ENCODE measurements at regions not wholly inside any gene's neighbourhood (a gene's known extent, or its start where the extent isn't known, plus 50 kb on each side); places are given as distances from the start of the nearest gene placed in this dataset.
A peak's percentile ranks its signal among the peaks of the same experiment; 100 is the strongest.
"Not testable (repeated sequence)": the region's sequence is repeated elsewhere in the genome, so short reads cannot be mapped to it uniquely, and the experiment has no call there.

DNA sequence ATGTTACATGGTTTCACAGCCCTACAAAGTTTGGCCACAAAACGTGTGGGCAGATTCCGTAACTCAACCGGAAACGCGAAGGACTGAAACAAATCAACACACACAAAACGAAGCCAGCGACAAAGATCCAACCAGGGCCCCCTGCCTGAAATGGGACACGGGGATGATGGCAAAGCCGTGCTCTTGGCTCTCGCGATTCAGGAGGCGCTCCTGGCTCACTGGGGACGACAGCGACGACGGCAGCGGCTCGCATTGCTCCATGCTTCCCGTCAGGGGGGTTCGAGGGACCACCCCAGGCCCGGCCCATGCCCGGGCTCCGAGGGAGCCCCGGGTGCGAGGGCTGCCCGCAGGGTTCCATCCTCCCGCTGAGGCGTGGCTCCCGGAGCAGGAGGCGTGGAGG is 4786.8 kb upstream of the OR11H1 start:
- H3K9me2 ChIP-seq (ENCODE audit: insufficient read depth), result no peaks in the 10 kb centered on the region
- no peak for DNase-seq
- H3K4me1 ChIP-seq (replicated peaks; ENCODE audit: insufficient read depth), result peaks cover 2% of the 10 kb centered on the region; the same call in 1 of the 2 replicates
- BruUV-seq (replicated peaks), result no TSS peak
- no peaks in the 10 kb centered on the region for H4K20me1 ChIP-seq (ENCODE audit: insufficient read depth)
- H3K4me3 ChIP-seq, result no peak overlapping the region
- ChIA-PET POLR2A (ENCODE audit: unreplicated experiment) (no interaction called here), CTCF (no interaction called here)
- TF ChIP-seq, protein P1, sequence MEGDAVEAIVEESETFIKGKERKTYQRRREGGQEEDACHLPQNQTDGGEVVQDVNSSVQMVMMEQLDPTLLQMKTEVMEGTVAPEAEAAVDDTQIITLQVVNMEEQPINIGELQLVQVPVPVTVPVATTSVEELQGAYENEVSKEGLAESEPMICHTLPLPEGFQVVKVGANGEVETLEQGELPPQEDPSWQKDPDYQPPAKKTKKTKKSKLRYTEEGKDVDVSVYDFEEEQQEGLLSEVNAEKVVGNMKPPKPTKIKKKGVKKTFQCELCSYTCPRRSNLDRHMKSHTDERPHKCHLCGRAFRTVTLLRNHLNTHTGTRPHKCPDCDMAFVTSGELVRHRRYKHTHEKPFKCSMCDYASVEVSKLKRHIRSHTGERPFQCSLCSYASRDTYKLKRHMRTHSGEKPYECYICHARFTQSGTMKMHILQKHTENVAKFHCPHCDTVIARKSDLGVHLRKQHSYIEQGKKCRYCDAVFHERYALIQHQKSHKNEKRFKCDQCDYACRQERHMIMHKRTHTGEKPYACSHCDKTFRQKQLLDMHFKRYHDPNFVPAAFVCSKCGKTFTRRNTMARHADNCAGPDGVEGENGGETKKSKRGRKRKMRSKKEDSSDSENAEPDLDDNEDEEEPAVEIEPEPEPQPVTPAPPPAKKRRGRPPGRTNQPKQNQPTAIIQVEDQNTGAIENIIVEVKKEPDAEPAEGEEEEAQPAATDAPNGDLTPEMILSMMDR (conservative IDR thresholded peaks at IDR 0.05), result no peak
- no peak for TF ChIP-seq EZH2 (IDR thresholded peaks at IDR 0.05; ENCODE audit: low read depth)
- no peak overlapping the region for H3K4me2 ChIP-seq
- no peaks in the 10 kb centered on the region for H3K79me2 ChIP-seq (ENCODE audit: low read depth)
- H3F3A ChIP-seq (ENCODE audit: insufficient read depth, low read depth), result no peaks in the 10 kb centered on the region
- no peaks in the 10 kb centered on the region for H3K9me3 ChIP-seq (ENCODE audit: insufficient read depth, low read depth)
- no peak overlapping the region for H3K27ac ChIP-seq
- no peak overlapping the region for H2AFZ ChIP-seq
- no peaks in the 10 kb centered on the region for H3K27me3 ChIP-seq (ENCODE audit: insufficient read depth, low read depth)
- H3K36me3 ChIP-seq (ENCODE audit: low read depth), result no peaks in the 10 kb centered on the region
- intact Hi-C loops (cut with micrococcal nuclease; ENCODE audit: unreplicated experiment), result no loop called here

DNA sequence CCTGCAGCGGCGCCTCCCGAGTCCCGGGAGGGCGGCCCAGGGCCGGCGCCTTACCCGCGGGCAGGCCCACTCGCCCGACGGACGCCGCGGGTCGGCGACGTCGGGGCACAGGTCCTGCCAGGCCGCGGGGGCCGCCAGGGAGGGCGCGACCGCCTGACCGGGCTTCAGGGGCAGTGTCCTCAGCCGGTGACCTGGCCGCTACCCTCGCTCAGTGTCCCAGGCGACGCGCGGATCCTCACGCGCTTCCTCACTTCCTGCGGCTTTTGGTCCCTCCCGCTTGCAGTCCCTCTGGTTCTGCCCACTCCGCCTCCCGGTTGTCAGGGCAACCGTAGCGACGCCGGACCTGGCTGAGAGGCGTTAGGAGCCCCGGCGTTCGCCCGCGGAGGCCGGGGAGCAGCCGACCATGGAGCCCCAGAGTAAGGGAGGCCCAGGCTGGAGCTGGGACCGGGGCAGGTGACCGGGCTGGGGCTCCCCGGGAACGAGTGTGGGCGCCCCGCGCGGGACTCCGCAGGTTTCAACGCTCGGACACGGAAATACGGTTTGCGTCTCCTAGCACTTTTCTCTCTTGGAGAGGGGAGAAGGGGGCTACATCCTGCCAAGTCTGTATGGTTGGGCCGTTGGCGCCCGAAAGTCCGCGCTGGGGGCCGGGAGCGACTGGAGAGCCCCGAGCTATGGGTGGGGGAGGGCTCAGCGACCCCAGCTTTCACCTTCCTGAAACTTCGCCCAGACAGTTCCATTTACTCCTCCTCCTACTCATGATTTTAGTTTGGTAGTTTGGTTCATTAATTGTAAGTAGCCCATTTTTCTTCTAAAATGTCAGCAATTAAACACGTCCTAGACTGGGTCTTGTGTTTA is 4786.0 kb upstream of the OR11H1 start:
- POLR2A ChIA-PET (ENCODE audit: unreplicated experiment); H3K27me3 ChIP-seq (ENCODE audit: insufficient read depth, low read depth); H3K4me2 ChIP-seq; CTCF ChIA-PET; H3K27ac ChIP-seq; H2AFZ ChIP-seq; H3K4me3 ChIP-seq; H3K9me2 ChIP-seq (ENCODE audit: insufficient read depth); H4K20me1 ChIP-seq (ENCODE audit: insufficient read depth); H3K9me3 ChIP-seq (ENCODE audit: insufficient read depth, low read depth); H3K4me1 ChIP-seq (replicated peaks; ENCODE audit: insufficient read depth); intact Hi-C loops (cut with micrococcal nuclease; ENCODE audit: unreplicated experiment); H3K36me3 ChIP-seq (ENCODE audit: low read depth); H3K79me2 ChIP-seq (ENCODE audit: low read depth); DNase-seq; BruUV-seq (replicated peaks); H3F3A ChIP-seq (ENCODE audit: insufficient read depth, low read depth): not testable (repeated sequence)

DNA sequence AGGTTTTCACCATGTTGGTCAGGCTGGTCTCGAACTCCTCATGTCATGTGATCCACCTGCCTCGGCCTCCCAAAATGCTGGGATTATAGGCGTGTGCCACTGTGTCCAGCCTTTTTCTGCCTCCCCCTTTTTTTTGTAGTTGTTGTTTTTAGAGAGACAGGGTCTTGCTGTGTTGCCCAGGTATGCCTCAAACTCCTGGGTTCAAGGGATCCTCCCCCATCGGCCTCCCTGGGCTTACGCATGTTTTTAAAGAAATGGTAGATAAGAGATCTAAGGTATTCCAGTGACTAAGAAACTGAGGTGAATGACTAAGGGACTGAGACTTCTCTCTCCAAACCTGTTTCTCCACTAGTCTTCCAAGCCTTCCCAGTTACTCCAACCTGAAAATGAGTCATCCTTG is 4781.6 kb upstream of the OR11H1 start:
- H3K9me2 ChIP-seq (ENCODE audit: insufficient read depth); H3K9me3 ChIP-seq (ENCODE audit: insufficient read depth, low read depth); H2AFZ ChIP-seq; H3K36me3 ChIP-seq (ENCODE audit: low read depth); H3K27ac ChIP-seq; intact Hi-C loops (cut with micrococcal nuclease; ENCODE audit: unreplicated experiment); POLR2A ChIA-PET (ENCODE audit: unreplicated experiment); H3K4me3 ChIP-seq; BruUV-seq (replicated peaks); H3K27me3 ChIP-seq (ENCODE audit: insufficient read depth, low read depth); H4K20me1 ChIP-seq (ENCODE audit: insufficient read depth); CTCF ChIA-PET; H3K79me2 ChIP-seq (ENCODE audit: low read depth); H3F3A ChIP-seq (ENCODE audit: insufficient read depth, low read depth): not testable (repeated sequence)
- DNase-seq, result peak in 1 of 2 experiments; percentile 25
- Histone ChIP-seq H3K4me1 (replicated peaks; ENCODE audit: insufficient read depth) (peaks cover 27% of the 10 kb centered on the region), H3K4me2 (peak overlapping the region; percentile 48; the same call in 1 of the 2 replicates)

DNA sequence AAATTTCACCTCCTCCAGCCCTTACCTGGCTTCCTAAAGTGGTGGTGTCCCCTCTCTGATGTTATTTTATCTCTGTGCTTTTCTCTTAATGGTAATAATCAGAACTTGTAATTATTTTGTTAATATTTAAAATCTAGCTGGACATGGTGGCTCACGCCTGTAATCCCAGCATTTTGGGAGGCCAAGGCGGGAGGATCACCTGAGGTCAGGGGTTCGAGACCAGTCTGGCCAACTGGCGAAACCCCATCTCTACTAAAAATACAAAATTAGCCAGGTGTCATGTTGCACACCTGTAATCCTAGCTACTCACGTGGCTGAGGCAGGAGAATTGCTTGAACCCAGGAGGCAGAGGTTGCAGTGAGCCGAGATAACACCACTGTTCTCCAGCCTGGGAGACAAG is 4780.8 kb upstream of the OR11H1 start:
- H3F3A ChIP-seq (ENCODE audit: insufficient read depth, low read depth); H3K9me3 ChIP-seq (ENCODE audit: insufficient read depth, low read depth); intact Hi-C loops (cut with micrococcal nuclease; ENCODE audit: unreplicated experiment); H3K27ac ChIP-seq; H3K9me2 ChIP-seq (ENCODE audit: insufficient read depth); H2AFZ ChIP-seq; BruUV-seq (replicated peaks); DNase-seq; H3K4me3 ChIP-seq; H3K36me3 ChIP-seq (ENCODE audit: low read depth); H3K27me3 ChIP-seq (ENCODE audit: insufficient read depth, low read depth); H3K79me2 ChIP-seq (ENCODE audit: low read depth); H4K20me1 ChIP-seq (ENCODE audit: insufficient read depth); POLR2A ChIA-PET (ENCODE audit: unreplicated experiment); CTCF ChIA-PET: not testable (repeated sequence)
- Histone ChIP-seq H3K4me2 (0 out of 2 replicates have a peak overlapping the region, but pooled peaks have one; percentile 48), H3K4me1 (replicated peaks; ENCODE audit: insufficient read depth) (peaks cover 27% of the 10 kb centered on the region)

DNA sequence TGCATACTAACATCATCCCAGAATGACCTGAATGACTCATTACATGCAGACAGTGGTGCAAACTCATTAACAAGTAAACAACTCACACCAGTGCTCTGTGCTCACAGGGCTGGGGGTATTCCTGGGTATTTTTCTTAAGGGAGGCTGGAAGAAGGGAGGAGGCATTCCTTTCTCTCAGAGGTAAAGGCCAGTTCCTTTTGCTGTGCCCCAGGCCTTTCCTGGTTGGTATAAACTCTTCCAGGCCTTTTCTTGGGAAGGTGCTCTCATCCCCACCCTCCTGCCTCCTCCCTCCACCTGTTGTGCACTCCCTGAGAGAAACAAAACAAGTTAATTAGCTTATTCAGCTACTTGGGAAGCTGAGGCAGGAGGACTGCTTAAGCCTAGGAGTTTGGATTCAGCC is 4779.2 kb upstream of the OR11H1 start:
- H3K36me3 ChIP-seq (ENCODE audit: low read depth); H3K79me2 ChIP-seq (ENCODE audit: low read depth); H3K4me3 ChIP-seq; H3K4me2 ChIP-seq; H3K27me3 ChIP-seq (ENCODE audit: insufficient read depth, low read depth); H3F3A ChIP-seq (ENCODE audit: insufficient read depth, low read depth); H2AFZ ChIP-seq; intact Hi-C loops (cut with micrococcal nuclease; ENCODE audit: unreplicated experiment); H3K27ac ChIP-seq; BruUV-seq (replicated peaks); H4K20me1 ChIP-seq (ENCODE audit: insufficient read depth); H3K9me2 ChIP-seq (ENCODE audit: insufficient read depth); POLR2A ChIA-PET (ENCODE audit: unreplicated experiment); CTCF ChIA-PET; H3K9me3 ChIP-seq (ENCODE audit: insufficient read depth, low read depth): not testable (repeated sequence)
- H3K4me1 ChIP-seq (replicated peaks; ENCODE audit: insufficient read depth), result peaks cover 27% of the 10 kb centered on the region
- DNase-seq, result peak; percentile 49 to 66

DNA sequence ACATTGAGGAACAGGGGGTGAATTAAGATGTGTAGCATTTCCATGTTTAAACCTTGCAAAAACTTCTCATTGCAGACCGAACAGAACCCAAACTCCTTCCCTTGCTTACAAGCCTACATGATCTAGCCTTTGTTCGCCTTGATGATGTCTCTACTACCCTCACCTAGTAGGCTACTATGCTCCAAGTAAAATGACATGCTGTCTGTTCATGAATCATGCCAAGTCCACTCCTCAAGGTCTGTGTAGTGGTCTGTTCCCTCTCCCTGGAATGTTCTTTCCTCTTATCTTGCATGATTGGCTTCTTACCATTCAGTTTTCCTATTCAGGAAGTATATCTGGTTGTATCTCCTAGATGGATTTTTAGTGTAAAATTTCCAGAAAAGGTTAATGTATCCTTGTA is 4778.6 kb upstream of the OR11H1 start:
- H3K9me3 ChIP-seq (ENCODE audit: insufficient read depth, low read depth); CTCF ChIA-PET; intact Hi-C loops (cut with micrococcal nuclease; ENCODE audit: unreplicated experiment); H3K27me3 ChIP-seq (ENCODE audit: insufficient read depth, low read depth); POLR2A ChIA-PET (ENCODE audit: unreplicated experiment); H3K9me2 ChIP-seq (ENCODE audit: insufficient read depth); DNase-seq; H2AFZ ChIP-seq; H3K4me3 ChIP-seq; H3K36me3 ChIP-seq (ENCODE audit: low read depth); H3K4me2 ChIP-seq; H4K20me1 ChIP-seq (ENCODE audit: insufficient read depth); H3F3A ChIP-seq (ENCODE audit: insufficient read depth, low read depth); BruUV-seq (replicated peaks); H3K79me2 ChIP-seq (ENCODE audit: low read depth); H3K27ac ChIP-seq: not testable (repeated sequence)
- H3K4me1 ChIP-seq (replicated peaks; ENCODE audit: insufficient read depth), result peaks cover 27% of the 10 kb centered on the region

DNA sequence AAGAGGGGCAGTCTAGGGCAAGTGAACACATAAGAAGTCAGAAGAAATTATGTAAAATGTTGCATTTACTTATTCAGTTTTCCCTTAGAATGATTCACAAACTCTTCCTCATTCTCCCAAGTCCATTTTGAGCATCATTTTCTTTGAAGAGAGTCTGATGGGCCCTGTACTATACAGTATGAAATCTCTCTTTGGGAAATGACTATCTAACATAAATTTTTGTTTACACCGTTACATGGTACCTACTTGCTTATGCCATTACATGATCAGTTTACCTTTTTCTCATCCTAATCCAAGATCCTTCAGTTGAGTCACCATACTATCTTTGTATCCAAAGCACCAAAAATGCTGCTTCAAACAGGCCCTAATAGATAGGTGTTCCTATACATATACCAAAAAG is 4774.4 kb upstream of the OR11H1 start:
- intact Hi-C loops (cut with micrococcal nuclease; ENCODE audit: unreplicated experiment); BruUV-seq (replicated peaks); H4K20me1 ChIP-seq (ENCODE audit: insufficient read depth); DNase-seq; H2AFZ ChIP-seq; H3K27me3 ChIP-seq (ENCODE audit: insufficient read depth, low read depth); H3K9me2 ChIP-seq (ENCODE audit: insufficient read depth); H3K4me1 ChIP-seq (replicated peaks; ENCODE audit: insufficient read depth); H3K9me3 ChIP-seq (ENCODE audit: insufficient read depth, low read depth); H3K4me2 ChIP-seq; H3K27ac ChIP-seq; H3K36me3 ChIP-seq (ENCODE audit: low read depth); POLR2A ChIA-PET (ENCODE audit: unreplicated experiment); H3F3A ChIP-seq (ENCODE audit: insufficient read depth, low read depth); H3K79me2 ChIP-seq (ENCODE audit: low read depth); H3K4me3 ChIP-seq; CTCF ChIA-PET: not testable (repeated sequence)
